ENCODE measurements at regions not wholly inside any gene's neighbourhood (a gene's known extent, or its start where the extent isn't known, plus 50 kb on each side); places are given as distances from the start of the nearest gene placed in this dataset.

DNA sequence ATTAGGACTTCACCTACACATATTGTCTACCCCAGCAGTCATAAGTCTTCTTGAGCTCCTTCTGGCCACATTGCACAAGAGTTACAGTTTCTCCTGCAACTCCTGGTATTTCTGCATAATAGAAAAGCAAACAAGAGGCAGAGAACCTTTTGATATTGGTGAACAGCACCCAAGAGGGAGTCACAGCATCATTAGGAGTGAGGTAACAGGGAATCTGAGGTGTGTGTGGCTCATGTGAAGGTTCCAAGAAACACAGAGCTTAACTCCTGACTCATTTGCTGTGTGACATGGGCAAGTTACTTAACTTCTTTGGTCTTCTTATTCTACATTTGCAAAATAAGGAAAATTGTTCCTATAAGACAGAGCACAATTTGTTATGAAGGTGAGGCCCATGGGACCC lies 374.6 kb downstream of the INSC start:
- in situ Hi-C loops (cut with MboI; ENCODE audit: low pct_unique_long_range_greater_than_20kb, low sequenced_read_pairs, unreplicated experiment), result no loop called here
- no peak for DNase-seq (ENCODE audit: low spot score)

DNA sequence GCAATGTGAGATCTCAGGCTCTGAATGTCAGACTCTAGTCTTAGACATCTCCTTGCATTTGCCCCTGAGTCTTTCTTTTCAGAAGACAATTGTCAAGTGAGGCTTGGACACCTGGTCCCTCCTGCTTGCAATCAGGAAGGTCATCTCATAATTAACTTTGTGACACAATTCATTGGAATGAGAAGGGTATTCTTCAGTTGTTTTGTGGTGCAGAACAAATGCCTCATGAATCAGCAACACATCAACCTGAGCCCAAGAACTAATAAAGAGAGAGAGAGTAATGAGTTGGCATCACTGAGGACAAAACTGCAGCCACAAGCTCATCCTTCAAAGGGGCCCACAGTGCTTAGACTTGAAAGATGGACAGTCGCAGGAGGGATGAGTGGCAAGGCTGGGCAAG lies 375.8 kb downstream of the INSC start:
- DNase-seq (ENCODE audit: low spot score), result no peak
- TF ChIP-seq, protein P1, sequence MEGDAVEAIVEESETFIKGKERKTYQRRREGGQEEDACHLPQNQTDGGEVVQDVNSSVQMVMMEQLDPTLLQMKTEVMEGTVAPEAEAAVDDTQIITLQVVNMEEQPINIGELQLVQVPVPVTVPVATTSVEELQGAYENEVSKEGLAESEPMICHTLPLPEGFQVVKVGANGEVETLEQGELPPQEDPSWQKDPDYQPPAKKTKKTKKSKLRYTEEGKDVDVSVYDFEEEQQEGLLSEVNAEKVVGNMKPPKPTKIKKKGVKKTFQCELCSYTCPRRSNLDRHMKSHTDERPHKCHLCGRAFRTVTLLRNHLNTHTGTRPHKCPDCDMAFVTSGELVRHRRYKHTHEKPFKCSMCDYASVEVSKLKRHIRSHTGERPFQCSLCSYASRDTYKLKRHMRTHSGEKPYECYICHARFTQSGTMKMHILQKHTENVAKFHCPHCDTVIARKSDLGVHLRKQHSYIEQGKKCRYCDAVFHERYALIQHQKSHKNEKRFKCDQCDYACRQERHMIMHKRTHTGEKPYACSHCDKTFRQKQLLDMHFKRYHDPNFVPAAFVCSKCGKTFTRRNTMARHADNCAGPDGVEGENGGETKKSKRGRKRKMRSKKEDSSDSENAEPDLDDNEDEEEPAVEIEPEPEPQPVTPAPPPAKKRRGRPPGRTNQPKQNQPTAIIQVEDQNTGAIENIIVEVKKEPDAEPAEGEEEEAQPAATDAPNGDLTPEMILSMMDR (IDR thresholded peaks at IDR 0.05; ENCODE audit: extremely low read depth, insufficient read depth, missing control alignments), result no peak
- in situ Hi-C loops (cut with MboI; ENCODE audit: low pct_unique_long_range_greater_than_20kb, low sequenced_read_pairs, unreplicated experiment), result no loop called here

More for the DNA sequence above, 374.6 kb downstream of the INSC start:
- TF ChIP-seq, protein P1 (IDR thresholded peaks at IDR 0.05; ENCODE audit: extremely low read depth, insufficient read depth, missing control alignments), result no peak

DNA sequence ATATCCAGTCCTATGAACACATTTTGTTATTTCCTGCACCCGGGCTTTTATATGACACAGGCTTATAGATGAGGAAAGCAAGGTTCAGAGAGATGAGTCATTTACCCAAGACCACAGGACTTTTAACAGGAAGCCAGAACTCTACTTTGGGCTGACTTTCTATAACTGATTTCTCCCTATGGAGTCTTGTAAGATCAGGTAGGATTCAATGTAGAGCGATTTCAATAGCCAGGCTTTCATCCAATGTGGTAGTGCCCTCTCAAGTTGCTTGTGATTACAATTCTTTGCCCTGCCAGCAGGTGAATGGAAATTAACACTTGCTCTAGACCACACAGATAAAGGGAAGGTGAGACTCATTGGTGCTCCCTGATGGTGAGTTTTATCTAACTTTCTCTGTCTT lies 378.3 kb downstream of the INSC start:
- in situ Hi-C loops (cut with MboI; ENCODE audit: low pct_unique_long_range_greater_than_20kb, low sequenced_read_pairs, unreplicated experiment), result no loop called here
- DNase-seq (ENCODE audit: low spot score), result no peak
- TF ChIP-seq, protein P1 (IDR thresholded peaks at IDR 0.05; ENCODE audit: extremely low read depth, insufficient read depth, missing control alignments), result no peak

DNA sequence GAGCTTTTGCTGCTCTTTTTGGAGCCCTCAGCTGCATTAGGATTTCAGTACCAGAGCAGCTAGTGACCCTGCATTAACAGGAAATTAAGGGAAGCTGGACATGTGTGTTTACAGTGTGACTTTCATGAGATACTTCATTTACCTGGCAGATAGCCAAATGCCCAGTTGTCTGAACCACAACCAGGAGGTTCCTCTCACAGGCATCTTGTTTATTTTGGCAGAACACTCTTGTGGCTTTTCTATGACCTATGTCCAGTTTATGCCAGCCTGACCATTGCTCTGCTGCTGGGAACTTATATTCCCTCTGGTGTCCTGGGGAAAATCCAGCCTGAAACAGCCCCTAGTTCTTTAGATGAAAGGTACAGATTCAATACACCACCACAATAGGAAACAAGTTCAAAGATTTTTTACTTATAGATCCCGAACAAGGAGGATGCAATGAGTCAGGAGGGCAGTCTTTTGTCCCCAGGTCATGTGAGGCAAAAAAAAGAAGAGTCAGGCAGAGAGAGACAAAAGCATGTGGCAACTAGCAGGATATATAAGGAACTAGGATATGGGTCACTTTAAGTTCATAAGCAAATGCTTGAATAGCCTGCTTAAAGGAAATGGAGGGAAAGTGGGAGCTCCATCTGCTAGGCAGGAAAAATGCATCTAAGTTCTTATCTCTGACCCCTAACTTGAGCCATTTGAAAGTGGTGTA lies 379.3 kb downstream of the INSC start:
- in situ Hi-C loops (cut with MboI; ENCODE audit: low pct_unique_long_range_greater_than_20kb, low sequenced_read_pairs, unreplicated experiment), result no loop called here
- no peak for DNase-seq (ENCODE audit: low spot score)
- TF ChIP-seq, protein P1 (IDR thresholded peaks at IDR 0.05; ENCODE audit: extremely low read depth, insufficient read depth, missing control alignments), result no peak

DNA sequence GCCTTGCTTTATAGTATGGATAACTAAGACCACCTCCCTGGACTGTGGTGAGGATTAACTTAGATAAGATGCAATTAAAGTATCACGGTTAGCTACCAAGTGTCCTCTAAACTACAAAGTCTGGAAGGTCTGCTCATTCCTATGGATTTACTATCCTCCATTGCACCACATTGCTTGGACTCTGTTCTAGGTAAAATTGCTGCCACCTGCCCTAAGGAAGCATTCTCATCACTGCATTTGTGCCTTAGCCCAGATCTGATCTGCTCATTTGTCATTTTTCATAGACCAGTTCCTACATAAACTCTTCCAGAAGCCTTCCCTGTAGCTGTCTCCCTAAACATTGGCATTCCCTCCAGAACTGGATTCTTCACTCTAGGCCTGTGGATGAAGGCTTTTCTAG lies 380.0 kb downstream of the INSC start:
- in situ Hi-C loops (cut with MboI; ENCODE audit: low pct_unique_long_range_greater_than_20kb, low sequenced_read_pairs, unreplicated experiment), result no loop called here
- DNase-seq (ENCODE audit: low spot score), result no peak
- TF ChIP-seq, protein P1 (IDR thresholded peaks at IDR 0.05; ENCODE audit: extremely low read depth, insufficient read depth, missing control alignments), result no peak

DNA sequence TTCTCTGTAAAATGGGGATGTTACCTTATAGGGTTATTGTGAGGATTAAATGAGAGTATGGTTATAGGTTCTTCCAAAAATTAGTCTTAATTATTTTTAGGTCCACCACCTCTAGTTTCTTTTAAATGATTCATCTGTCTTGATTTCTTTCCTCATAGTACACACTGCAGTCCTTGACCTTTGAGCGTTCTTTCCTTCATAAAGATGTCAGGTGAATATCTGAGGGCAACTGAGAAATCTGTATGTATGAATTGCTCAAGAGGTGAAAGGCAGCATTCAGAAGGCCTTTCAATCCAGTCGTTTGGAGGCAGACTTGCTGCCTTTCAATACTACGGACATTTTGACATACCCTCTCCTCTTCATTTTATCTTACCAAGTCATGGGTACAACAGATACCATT lies 380.7 kb downstream of the INSC start:
- in situ Hi-C loops (cut with MboI; ENCODE audit: low pct_unique_long_range_greater_than_20kb, low sequenced_read_pairs, unreplicated experiment), result no loop called here
- TF ChIP-seq, protein P1 (IDR thresholded peaks at IDR 0.05; ENCODE audit: extremely low read depth, insufficient read depth, missing control alignments), result no peak
- no peak for DNase-seq (ENCODE audit: low spot score)
